ENCODE measurements at regions not wholly inside any gene's neighbourhood (a gene's known extent, or its start where the extent isn't known, plus 50 kb on each side); places are given as distances from the start of the nearest gene placed in this dataset.

DNA sequence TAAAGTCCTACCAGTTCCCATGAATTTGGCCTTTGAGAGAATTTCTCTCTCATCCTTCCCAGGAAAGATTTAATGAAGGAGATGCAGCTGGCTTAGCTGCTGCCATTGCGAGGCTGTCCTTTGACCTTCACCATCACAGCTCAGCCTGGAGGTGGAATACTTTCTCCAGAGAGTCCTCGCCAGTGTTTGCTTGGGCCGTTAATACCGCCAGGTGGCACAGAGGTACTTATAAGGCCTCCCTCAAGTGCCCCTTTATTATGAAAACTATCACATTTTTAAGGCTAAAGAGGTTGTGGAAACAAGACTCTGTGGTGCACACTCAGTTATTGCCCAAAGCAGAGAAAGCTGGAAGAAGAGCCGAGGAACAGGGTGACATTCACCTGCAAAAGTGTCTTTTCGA is 330.6 kb downstream of the CCSER2 start:
- no peaks in the 10 kb centered on the region for H3K9me2 ChIP-seq (replicated peaks; ENCODE audit: insufficient read depth, low read length)
- no peak overlapping the region for H3K4me3 ChIP-seq (ENCODE audit: insufficient read depth, low read length, poor library complexity, severe bottlenecking)
- no peaks in the 10 kb centered on the region for H3K9me3 ChIP-seq (ENCODE audit: insufficient read depth, low read length)
- no peaks in the 10 kb centered on the region for H3K36me3 ChIP-seq (ENCODE audit: low read length)
- H3K27ac ChIP-seq (ENCODE audit: low read depth, low read length), result no peak overlapping the region
- no peak overlapping the region for H2AFZ ChIP-seq (ENCODE audit: low read depth, low read length, severe bottlenecking)
- H4K20me1 ChIP-seq (ENCODE audit: low read depth, low read length), result no peaks in the 10 kb centered on the region
- H3F3A ChIP-seq (ENCODE audit: insufficient read depth), result no peaks in the 10 kb centered on the region
- TF ChIP-seq EZH2phosphoT487 (conservative IDR thresholded peaks at IDR 0.05; ENCODE audit: low read length), result no peak
- TF ChIP-seq, protein P1, sequence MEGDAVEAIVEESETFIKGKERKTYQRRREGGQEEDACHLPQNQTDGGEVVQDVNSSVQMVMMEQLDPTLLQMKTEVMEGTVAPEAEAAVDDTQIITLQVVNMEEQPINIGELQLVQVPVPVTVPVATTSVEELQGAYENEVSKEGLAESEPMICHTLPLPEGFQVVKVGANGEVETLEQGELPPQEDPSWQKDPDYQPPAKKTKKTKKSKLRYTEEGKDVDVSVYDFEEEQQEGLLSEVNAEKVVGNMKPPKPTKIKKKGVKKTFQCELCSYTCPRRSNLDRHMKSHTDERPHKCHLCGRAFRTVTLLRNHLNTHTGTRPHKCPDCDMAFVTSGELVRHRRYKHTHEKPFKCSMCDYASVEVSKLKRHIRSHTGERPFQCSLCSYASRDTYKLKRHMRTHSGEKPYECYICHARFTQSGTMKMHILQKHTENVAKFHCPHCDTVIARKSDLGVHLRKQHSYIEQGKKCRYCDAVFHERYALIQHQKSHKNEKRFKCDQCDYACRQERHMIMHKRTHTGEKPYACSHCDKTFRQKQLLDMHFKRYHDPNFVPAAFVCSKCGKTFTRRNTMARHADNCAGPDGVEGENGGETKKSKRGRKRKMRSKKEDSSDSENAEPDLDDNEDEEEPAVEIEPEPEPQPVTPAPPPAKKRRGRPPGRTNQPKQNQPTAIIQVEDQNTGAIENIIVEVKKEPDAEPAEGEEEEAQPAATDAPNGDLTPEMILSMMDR (IDR thresholded peaks at IDR 0.05; ENCODE audit: insufficient read depth, low read length, poor library complexity, severe bottlenecking), result no peak
- no peak overlapping the region for H3K9ac ChIP-seq (ENCODE audit: low read length)
- H3K79me2 ChIP-seq (ENCODE audit: insufficient read depth, low read length), result no peaks in the 10 kb centered on the region
- H3K27me3 ChIP-seq (ENCODE audit: low read length), result no peaks in the 10 kb centered on the region
- no peak overlapping the region for H3K4me2 ChIP-seq (ENCODE audit: low read depth, low read length, poor library complexity, severe bottlenecking)

DNA sequence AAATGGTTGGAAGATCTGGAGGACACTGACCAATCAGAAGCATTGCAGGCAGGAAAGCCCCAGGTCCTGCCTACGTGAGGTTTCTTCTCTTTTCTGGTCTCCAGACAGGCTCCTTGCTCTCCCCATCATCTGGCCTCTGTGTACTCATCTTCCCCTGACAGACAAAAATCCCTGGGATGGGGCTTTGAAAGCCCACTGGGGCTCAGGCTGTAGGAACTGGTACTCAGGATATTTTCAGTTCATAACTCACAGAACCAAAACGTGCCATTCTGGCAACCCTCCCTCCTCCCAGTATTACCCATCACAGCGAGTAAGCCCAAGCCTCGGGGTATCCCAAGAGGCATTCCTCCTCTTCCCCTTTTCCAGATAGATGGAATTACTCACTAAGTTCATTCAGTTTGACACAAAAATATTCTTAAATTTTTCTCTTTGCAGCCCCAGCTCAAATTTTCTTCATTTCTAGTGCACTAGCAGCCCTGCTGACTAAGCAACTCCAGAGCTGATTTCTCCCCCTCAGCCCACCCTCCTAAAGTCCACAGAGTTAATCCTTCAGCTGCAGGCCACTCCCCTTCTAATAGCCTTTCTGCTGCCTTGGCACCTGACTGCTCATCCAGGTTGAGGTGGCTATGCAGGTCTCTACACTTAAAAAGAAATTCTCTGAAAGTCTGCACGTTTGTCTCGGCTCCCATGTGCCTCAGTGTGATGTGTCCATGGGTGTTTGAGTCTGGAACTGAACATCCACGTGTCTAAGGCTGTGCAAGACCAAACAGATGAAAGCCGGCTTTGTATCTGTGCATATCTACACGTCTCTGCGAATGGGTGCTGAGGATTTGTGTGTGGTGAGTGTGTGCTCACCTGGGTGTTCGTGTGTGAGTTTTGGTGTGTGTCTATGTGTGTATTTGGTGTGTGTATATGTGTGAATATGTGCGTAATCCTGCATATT is 331.4 kb downstream of the CCSER2 start:
- H3K4me2 ChIP-seq (ENCODE audit: low read depth, low read length, poor library complexity, severe bottlenecking), result no peak overlapping the region
- H3K36me3 ChIP-seq (ENCODE audit: low read length), result no peaks in the 10 kb centered on the region
- H4K20me1 ChIP-seq (ENCODE audit: low read depth, low read length), result no peaks in the 10 kb centered on the region
- H3K27me3 ChIP-seq (ENCODE audit: low read length), result no peaks in the 10 kb centered on the region
- TF ChIP-seq, protein P1 (IDR thresholded peaks at IDR 0.05; ENCODE audit: insufficient read depth, low read length, poor library complexity, severe bottlenecking), result no peak
- TF ChIP-seq EZH2phosphoT487 (conservative IDR thresholded peaks at IDR 0.05; ENCODE audit: low read length), result no peak
- H3F3A ChIP-seq (ENCODE audit: insufficient read depth), result no peaks in the 10 kb centered on the region
- H3K79me2 ChIP-seq (ENCODE audit: insufficient read depth, low read length), result no peaks in the 10 kb centered on the region
- H3K9ac ChIP-seq (ENCODE audit: low read length), result no peak overlapping the region
- H3K4me3 ChIP-seq (ENCODE audit: insufficient read depth, low read length, poor library complexity, severe bottlenecking), result no peak overlapping the region
- no peak overlapping the region for H3K27ac ChIP-seq (ENCODE audit: low read depth, low read length)
- H3K9me3 ChIP-seq (ENCODE audit: insufficient read depth, low read length), result no peaks in the 10 kb centered on the region
- H3K9me2 ChIP-seq (replicated peaks; ENCODE audit: insufficient read depth, low read length), result no peaks in the 10 kb centered on the region
- no peak overlapping the region for H2AFZ ChIP-seq (ENCODE audit: low read depth, low read length, severe bottlenecking)

DNA sequence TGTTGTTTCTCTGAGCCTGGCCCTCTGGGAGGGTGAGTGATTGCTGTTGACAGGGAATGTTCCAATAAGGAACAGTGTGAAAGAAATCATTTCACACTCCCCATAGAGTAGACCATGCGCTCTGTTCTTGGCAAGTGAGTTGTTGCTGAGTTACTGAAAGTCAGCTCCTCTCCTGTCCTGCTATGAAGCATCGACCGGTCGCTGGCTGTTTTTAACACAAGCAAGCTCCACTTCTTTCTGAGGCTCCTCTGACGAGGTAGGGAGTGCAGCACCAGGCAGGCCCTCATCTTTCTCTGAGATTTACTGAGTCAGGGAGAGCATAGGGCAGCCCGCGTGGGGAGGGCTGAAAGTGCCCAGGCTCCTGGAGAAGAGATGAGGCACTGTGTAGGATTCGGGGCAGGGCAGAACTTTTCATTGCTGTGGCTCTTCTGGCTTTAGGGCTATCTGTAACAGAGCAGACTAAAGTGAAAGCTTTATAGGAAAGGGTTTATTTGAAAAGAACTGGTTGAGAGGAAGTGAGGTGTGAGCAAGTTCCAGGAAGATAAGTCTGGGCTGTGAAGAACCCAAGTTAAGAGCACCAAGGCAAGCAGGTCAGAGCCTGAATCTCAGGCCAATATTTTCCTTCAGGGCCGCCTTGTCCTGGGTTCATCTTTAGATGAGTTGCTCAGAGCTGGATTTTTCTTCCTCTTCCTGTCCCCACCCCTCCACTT is 332.2 kb downstream of the CCSER2 start:
- Histone ChIP-seq H3K4me2 (ENCODE audit: low read depth, low read length, poor library complexity, severe bottlenecking) (no peak overlapping the region), H3K9ac (ENCODE audit: low read length) (no peak overlapping the region), H3K9me2 (replicated peaks; ENCODE audit: insufficient read depth, low read length) (no peaks in the 10 kb centered on the region), H3K36me3 (ENCODE audit: low read length) (no peaks in the 10 kb centered on the region), H3K4me3 (ENCODE audit: insufficient read depth, low read length, poor library complexity, severe bottlenecking) (no peak overlapping the region), H3K27ac (ENCODE audit: low read depth, low read length) (no peak overlapping the region), H4K20me1 (ENCODE audit: low read depth, low read length) (no peaks in the 10 kb centered on the region), H3K79me2 (ENCODE audit: insufficient read depth, low read length) (no peaks in the 10 kb centered on the region), H3K9me3 (ENCODE audit: insufficient read depth, low read length) (no peaks in the 10 kb centered on the region), H3K27me3 (ENCODE audit: low read length) (no peaks in the 10 kb centered on the region), H3F3A (ENCODE audit: insufficient read depth) (no peaks in the 10 kb centered on the region), H2AFZ (ENCODE audit: low read depth, low read length, severe bottlenecking) (no peak overlapping the region)
- TF ChIP-seq, protein P1 (IDR thresholded peaks at IDR 0.05; ENCODE audit: insufficient read depth, low read length, poor library complexity, severe bottlenecking), result no peak
- no peak for TF ChIP-seq EZH2phosphoT487 (conservative IDR thresholded peaks at IDR 0.05; ENCODE audit: low read length)
